HepG2 (cell line): ENCODE measurements at regions not wholly inside any gene's neighbourhood (a gene's known extent, or its start where the extent isn't known, plus 50 kb on each side); places are given as distances from the start of the nearest gene placed in this dataset.

Source experiments
- PCBP1 ChIP-seq: fragments of 200-400 bp; formaldehyde crosslinking; IDR thresholded peaks from 2 replicates; pipeline ENCODE4 v1.6.1; 2017; ENCODE audit warnings: mild to moderate bottlenecking, low read depth, low read length, borderline replicate concordance
- RBM39 ChIP-seq: fragments of 200-400 bp; formaldehyde crosslinking; IDR thresholded peaks from one replicate; pipeline ENCODE4 v1.6.1; 2018; ENCODE audit warnings: antibody characterized with exemption, mild to moderate bottlenecking, low read depth, low read length; ENCODE audit not compliant: poor library complexity, severe bottlenecking
- ZNF512 ChIP-seq: sonication (generic); formaldehyde crosslinking; IDR thresholded peaks from 2 replicates; pipeline ENCODE4 v1.4.0; 2020; ENCODE audit warnings: mild to moderate bottlenecking, missing genetic modification reagents

- TF ChIP-seq RBM39 (no peak), ZNF512 (CRISPR knock-in tag) (no peak), PCBP1 (no peak)
Observed at GRCh38 chr14:66008631-66009030, 477.5 kb upstream of the CCDC196 start.
